Gastroesophageal sphincter (tissue), 4 donors: ENCODE measurements at regions not wholly inside any gene's neighbourhood (a gene's known extent, or its start where the extent isn't known, plus 50 kb on each side); places are given as distances from the start of the nearest gene placed in this dataset.

Source experiments
- ATAC-seq: fragments of 150-250 bp; one replicate; pipeline ENCODE4 v1.9.1; 2016; ENCODE audit warnings: mild to moderate bottlenecking, moderate library complexity
- H3K27ac ChIP-seq, 4 donors: fragments of 200-600 bp; sonication (generic) in 3 of 4; 1 replicate in 3 of 4; 2 replicates in 1 of 4; pipeline ENCODE4 v1.5.1; 2016 to 2019
- H3K27me3 ChIP-seq: fragments of 200-600 bp; sonication (generic); one replicate; pipeline ENCODE4 v1.5.1; 2019
- H3K36me3 ChIP-seq, 2 donors: fragments of 200-600 bp; sonication (generic); one replicate each; pipeline ENCODE4 v1.5.1; 2019; ENCODE audit warnings: control low read depth in 1 of 2
- H3K4me1 ChIP-seq, 3 donors: fragments of 200-600 bp; sonication (generic); 1 replicate in 2 of 3; 2 replicates in 1 of 3; pipeline ENCODE4 v1.5.1; 2016 to 2019; ENCODE audit warnings: control low read depth in 2 of 3
- H3K4me3 ChIP-seq, 2 donors: fragments of 200-600 bp; sonication (generic); one replicate each; pipeline ENCODE4 v1.5.1; 2019; ENCODE audit warnings: mild to moderate bottlenecking in 1 of 2, moderate library complexity in 1 of 2
- H3K9me3 ChIP-seq, 3 donors: fragments of 200-600 bp; sonication (generic); one replicate each; pipeline ENCODE4 v1.5.1; 2017 to 2019; ENCODE audit warnings: control low read depth in 2 of 3
- CTCF ChIP-seq, 4 experiments: fragments of 200-600 bp in 2 of 4; fragments of 450-650 bp in 2 of 4; sonication (generic) in 1 of 4; IDR thresholded peaks; one replicate each; pipeline ENCODE4 v1.5.1; 2017 to 2019; ENCODE audit warnings: antibody characterized with exemption in 4 of 4, mild to moderate bottlenecking in 2 of 4, moderate library complexity in 2 of 4
- EP300 ChIP-seq: sonication (generic); formaldehyde crosslinking; IDR thresholded peaks from one replicate; pipeline ENCODE4 v1.6.1; 2017; ENCODE audit warnings: antibody characterized with exemption, mild to moderate bottlenecking
- POLR2A ChIP-seq, 2 donors: fragments of 450-650 bp; IDR thresholded peaks; one replicate each; pipeline ENCODE4 v1.6.1; 2017; ENCODE audit warnings: antibody characterized with exemption in 2 of 2, mild to moderate bottlenecking in 2 of 2, moderate library complexity in 1 of 2
- POLR2AphosphoS5 ChIP-seq: sonication (generic); formaldehyde crosslinking; IDR thresholded peaks from one replicate; pipeline ENCODE4 v1.6.1; 2017; ENCODE audit warnings: antibody characterized with exemption
- WGBS, 2 donors: methylation state at CpG; one replicate each; pipeline ENCODE4 v1.1.5; 2018; ENCODE audit warnings: low coverage in 1 of 2; 5-methylcytosine and 5-hydroxymethylcytosine counted together

- WGBS, 2 donors: 83% methylated on average over 4 of the region's 14 CpGs; no CpG with 5 or more reads in 1 of the 2 donors
- ATAC-seq: no peak
- TF ChIP-seq POLR2A (IDR thresholded peaks at IDR 0.05) (no peak), EP300 (no peak), CTCF (IDR thresholded peaks at IDR 0.05) (no peak), POLR2AphosphoS5 (no peak)
- H3K27ac ChIP-seq: no peak overlapping the region
- H3K27me3 ChIP-seq: no peaks in the 10 kb centered on the region
- no peaks in the 10 kb centered on the region for H3K36me3 ChIP-seq
- peaks cover 0 to 26% (median 8%) of the 10 kb centered on the region in 3 donors for H3K4me1 ChIP-seq
- no peak overlapping the region for H3K4me3 ChIP-seq
- H3K9me3 ChIP-seq: no peaks in the 10 kb centered on the region
These were observed 66.7 kb upstream of the LINC01488 start for GRCh38 chr11:69414773-69415187.

GRCh38 chr11:69415411-69416142, 65.9 kb upstream of the LINC01488 start:
- Histone ChIP-seq H3K4me3 (no peak overlapping the region), H3K4me1 (peaks cover 0 to 30% (median 8%) of the 10 kb centered on the region in 3 donors), H3K27ac (no peak overlapping the region), H3K27me3 (no peaks in the 10 kb centered on the region), H3K9me3 (no peaks in the 10 kb centered on the region), H3K36me3 (no peaks in the 10 kb centered on the region)
- no peak for ATAC-seq
- TF ChIP-seq POLR2AphosphoS5 (no peak), POLR2A (IDR thresholded peaks at IDR 0.05) (no peak), CTCF (IDR thresholded peaks at IDR 0.05) (no peak), EP300 (no peak)
- 100% methylated on average over 1 of the region's 12 CpGs; no CpG with 5 or more reads in 1 of the 2 donors for WGBS, 2 donors

- WGBS, 2 donors: no CpG with 5 or more reads among the region's 14 CpGs
- TF ChIP-seq EP300 (no peak), POLR2AphosphoS5 (no peak), CTCF (IDR thresholded peaks at IDR 0.05) (no peak), POLR2A (IDR thresholded peaks at IDR 0.05) (no peak)
- no peaks in the 10 kb centered on the region for H3K9me3 ChIP-seq
- ATAC-seq: no peak
- no peak overlapping the region for H3K4me3 ChIP-seq
- peak overlapping the region in 2 of 4 donors; percentile 14 to 57 for H3K27ac ChIP-seq
- no peaks in the 10 kb centered on the region for H3K27me3 ChIP-seq
- peaks cover 0 to 33% (median 8%) of the 10 kb centered on the region in 3 donors for H3K4me1 ChIP-seq
- no peaks in the 10 kb centered on the region for H3K36me3 ChIP-seq
These were observed 65.3 kb upstream of the LINC01488 start for GRCh38 chr11:69416143-69416515.

- no peak for ATAC-seq
- Histone ChIP-seq H3K36me3 (no peaks in the 10 kb centered on the region), H3K4me3 (no peak overlapping the region), H3K4me1 (peaks cover 0 to 33% (median 8%) of the 10 kb centered on the region in 3 donors), H3K9me3 (no peaks in the 10 kb centered on the region), H3K27me3 (no peaks in the 10 kb centered on the region), H3K27ac (peak overlapping the region in 1 of 4 donors; percentile 59)
- WGBS, 2 donors: 52 to 67% methylated on average over 4 to 17 of the region's 27 CpGs
- TF ChIP-seq POLR2A (IDR thresholded peaks at IDR 0.05) (no peak), CTCF (IDR thresholded peaks at IDR 0.05) (no peak), EP300 (no peak), POLR2AphosphoS5 (no peak)
These were observed 64.4 kb upstream of the LINC01488 start for GRCh38 chr11:69416762-69417698.
